ENCODE measurements at regions not wholly inside any gene's neighbourhood (a gene's known extent, or its start where the extent isn't known, plus 50 kb on each side); places are given as distances from the start of the nearest gene placed in this dataset.

- TF ChIP-seq CTCF (IDR thresholded peaks at IDR 0.05) (no peak), EP300 (IDR thresholded peaks at IDR 0.05) (no peak), POLR2A (IDR thresholded peaks at IDR 0.05) (no peak), POLR2AphosphoS5 (IDR thresholded peaks at IDR 0.05) (no peak)
- 36 to 61% (median 45%) methylated on average over 1 of the region's 1 CpG for WGBS, 5 donors
- Histone ChIP-seq H3K27me3 (no peaks in the 10 kb centered on the region), H3K27ac (no peak overlapping the region), H3K4me1 (peaks cover 0 to 28% (median 9%) of the 10 kb centered on the region in 4 donors), H3K9me3 (peaks cover 4 to 23% (median 14%) of the 10 kb centered on the region in 4 donors), H3K36me3 (no peaks in the 10 kb centered on the region), H3K4me3 (no peak overlapping the region)
- peak in 1 of 2 donors; percentile 20 for DNase-seq
- intact Hi-C loops (cut with DNase I; ENCODE audit: low total_unique reads): no loop called here
These were observed 334.5 kb downstream of the DTWD2 start for GRCh38 chr5:118653872-118654271.

GRCh38 chr5:118653183-118653582 is 335.2 kb downstream of the DTWD2 start:
- intact Hi-C loops (cut with DNase I; ENCODE audit: low total_unique reads): no loop called here
- Histone ChIP-seq H3K4me3 (no peak overlapping the region), H3K27me3 (no peaks in the 10 kb centered on the region), H3K36me3 (no peaks in the 10 kb centered on the region), H3K9me3 (peaks cover 4 to 17% (median 9%) of the 10 kb centered on the region in 4 donors), H3K27ac (peak overlapping the region in 2 of 5 donors; percentile 8 to 38), H3K4me1 (peaks cover 0 to 31% (median 9%) of the 10 kb centered on the region in 4 donors)
- DNase-seq: no peak
- TF ChIP-seq POLR2A (IDR thresholded peaks at IDR 0.05) (no peak), CTCF (IDR thresholded peaks at IDR 0.05) (no peak), POLR2AphosphoS5 (IDR thresholded peaks at IDR 0.05) (no peak), EP300 (IDR thresholded peaks at IDR 0.05) (no peak)
- WGBS, 5 donors: 79 to 85% (median 82%) methylated on average over 1 of the region's 1 CpG

- no peak overlapping the region for H3K4me3 ChIP-seq
- peaks cover 0 to 41% (median 13%) of the 10 kb centered on the region in 4 donors for H3K4me1 ChIP-seq
- DNase-seq: no peak
- 38 to 60% (median 50%) methylated on average over 3 of the region's 3 CpGs for WGBS, 5 donors
- TF ChIP-seq POLR2A (IDR thresholded peaks at IDR 0.05) (no peak), POLR2AphosphoS5 (IDR thresholded peaks at IDR 0.05) (no peak), EP300 (IDR thresholded peaks at IDR 0.05) (no peak), CTCF (IDR thresholded peaks at IDR 0.05) (no peak)
- no peaks in the 10 kb centered on the region for H3K27me3 ChIP-seq
- intact Hi-C loops (cut with DNase I; ENCODE audit: low total_unique reads): no loop called here
- no peak overlapping the region for H3K27ac ChIP-seq
- no peaks in the 10 kb centered on the region for H3K36me3 ChIP-seq
- no peaks in the 10 kb centered on the region for H3K9me3 ChIP-seq
These were observed 337.3 kb downstream of the DTWD2 start for GRCh38 chr5:118651002-118651401.

- 25 to 59% (median 35%) methylated on average over 7 of the region's 7 CpGs for WGBS, 5 donors
- Histone ChIP-seq H3K4me1 (peaks cover 0 to 21% (median 5%) of the 10 kb centered on the region in 4 donors), H3K27ac (no peak overlapping the region), H3K27me3 (no peaks in the 10 kb centered on the region), H3K4me3 (no peak overlapping the region), H3K9me3 (no peaks in the 10 kb centered on the region), H3K36me3 (no peaks in the 10 kb centered on the region)
- no peak for DNase-seq
- TF ChIP-seq CTCF (IDR thresholded peaks at IDR 0.05) (no peak), EP300 (IDR thresholded peaks at IDR 0.05) (no peak), POLR2AphosphoS5 (IDR thresholded peaks at IDR 0.05) (no peak), POLR2A (IDR thresholded peaks at IDR 0.05) (no peak)
- intact Hi-C loops (cut with DNase I; ENCODE audit: low total_unique reads): no loop called here
These were observed 340.8 kb downstream of the DTWD2 start for GRCh38 chr5:118647587-118647986.
